SU-DHL-6 (cell line): ENCODE measurements at regions not wholly inside any gene's neighbourhood (a gene's known extent, or its start where the extent isn't known, plus 50 kb on each side); places are given as distances from the start of the nearest gene placed in this dataset.

Experiments used
- H2AFZ ChIP-seq: fragments of 200-600 bp; sonication (generic); 2 replicates; pipeline ENCODE4 v1.6.1; 2014; ENCODE audit warnings: low read depth, mild to moderate bottlenecking, moderate library complexity, mixed read lengths, antibody characterized with exemption, low read length; ENCODE audit not compliant: severe bottlenecking
- H3F3A ChIP-seq: fragments of 200-600 bp; shearing (Covaris generic); 2 replicates; pipeline ENCODE4 v1.6.0; 2016; ENCODE audit warnings: antibody characterized with exemption, mild to moderate bottlenecking; ENCODE audit not compliant: insufficient read depth
- H3K27ac ChIP-seq: fragments of 200-600 bp; sonication (generic); 2 replicates; pipeline ENCODE4 v1.5.1; 2016; ENCODE audit warnings: low read depth, mild to moderate bottlenecking, low read length, moderate library complexity, mixed read lengths
- H3K27me3 ChIP-seq: fragments of 200-600 bp; sonication (generic), shearing (Covaris generic); 2 replicates; pipeline ENCODE4 v1.6.0; 2014; ENCODE audit warnings: mild to moderate bottlenecking, low read length
- H3K36me3 ChIP-seq: fragments of 200-600 bp; sonication (generic); 2 replicates; pipeline ENCODE4 v1.6.1; 2014; ENCODE audit warnings: mild to moderate bottlenecking, low read length, mixed read lengths
- H3K4me2 ChIP-seq: fragments of 300-600, 200-600 bp; shearing (Covaris generic), sonication (generic); 2 replicates; pipeline ENCODE4 v1.6.0; 2014; ENCODE audit warnings: low read length, low read depth, mild to moderate bottlenecking; ENCODE audit not compliant: poor library complexity, severe bottlenecking
- H3K4me3 ChIP-seq: fragments of 200-600 bp; sonication (generic); 2 replicates; pipeline ENCODE4 v1.5.1; 2014; ENCODE audit warnings: antibody characterized with exemption, low read length, mild to moderate bottlenecking, mixed read lengths; ENCODE audit not compliant: insufficient read depth, poor library complexity, severe bottlenecking
- H3K79me2 ChIP-seq: fragments of 200-600 bp; sonication (generic); 2 replicates; pipeline ENCODE4 v1.6.1; 2014; ENCODE audit warnings: mild to moderate bottlenecking, low read length, moderate library complexity; ENCODE audit not compliant: insufficient read depth
- H3K9ac ChIP-seq: fragments of 200-600 bp; sonication (generic); 2 replicates; pipeline ENCODE4 v1.7.0; 2014; ENCODE audit warnings: mild to moderate bottlenecking, low read length
- H3K9me2 ChIP-seq: fragments of 200-600 bp; sonication (generic); replicated peaks from 2 replicates; pipeline ENCODE4 v1.6.1; 2014; ENCODE audit warnings: low read length; ENCODE audit not compliant: insufficient read depth
- H3K9me3 ChIP-seq: fragments of 200-600 bp; sonication (generic); 2 replicates; pipeline ENCODE4 v1.6.1; 2014; ENCODE audit warnings: low read length, mixed read lengths; ENCODE audit not compliant: insufficient read depth
- H4K20me1 ChIP-seq: fragments of 200-600 bp; sonication (generic); 2 replicates; pipeline ENCODE4 v1.6.1; 2014; ENCODE audit warnings: low read depth, mild to moderate bottlenecking, antibody characterized with exemption, low read length, moderate library complexity, mixed read lengths
- CTCF ChIP-seq: fragments of 200-600 bp; sonication (generic); IDR thresholded peaks from one replicate; pipeline ENCODE4 v1.5.1; 2017; ENCODE audit warnings: antibody characterized with exemption, mild to moderate bottlenecking, low read length, moderate library complexity; ENCODE audit not compliant: insufficient read depth, poor library complexity, severe bottlenecking
- EZH2phosphoT487 ChIP-seq: fragments of 200-600 bp; sonication (generic), shearing (Covaris generic); conservative IDR thresholded peaks from 2 replicates; pipeline ENCODE4 v1.6.1; 2018; ENCODE audit warnings: mild to moderate bottlenecking, antibody characterized with exemption, low read length, moderate library complexity, mixed read lengths

GRCh38 chrX:10906866-10907265, 204.3 kb upstream of the HCCS start:
- no peak overlapping the region for H2AFZ ChIP-seq
- no peak overlapping the region for H3K27ac ChIP-seq
- no peak overlapping the region for H3K4me3 ChIP-seq
- no peaks in the 10 kb centered on the region for H3F3A ChIP-seq
- H3K27me3 ChIP-seq: no peaks in the 10 kb centered on the region
- H4K20me1 ChIP-seq: no peaks in the 10 kb centered on the region
- TF ChIP-seq EZH2phosphoT487: no peak
- no peak for TF ChIP-seq CTCF
- H3K4me2 ChIP-seq: no peak overlapping the region
- no peak overlapping the region for H3K9ac ChIP-seq
- H3K9me3 ChIP-seq: no peaks in the 10 kb centered on the region
- no peaks in the 10 kb centered on the region for H3K79me2 ChIP-seq
- H3K9me2 ChIP-seq: no peaks in the 10 kb centered on the region
- no peaks in the 10 kb centered on the region for H3K36me3 ChIP-seq

- Histone ChIP-seq H3K4me3 (no peak overlapping the region), H3K9me3 (no peaks in the 10 kb centered on the region), H3K27me3 (no peaks in the 10 kb centered on the region), H3K4me2 (no peak overlapping the region), H3F3A (no peaks in the 10 kb centered on the region), H3K36me3 (no peaks in the 10 kb centered on the region), H3K27ac (no peak overlapping the region), H4K20me1 (no peaks in the 10 kb centered on the region), H2AFZ (no peak overlapping the region), H3K79me2 (no peaks in the 10 kb centered on the region), H3K9ac (no peak overlapping the region), H3K9me2 (no peaks in the 10 kb centered on the region)
- TF ChIP-seq CTCF (no peak), EZH2phosphoT487 (no peak)
Observed at GRCh38 chrX:10922159-10922558, 189.0 kb upstream of the HCCS start.

GRCh38 chrX:10922835-10923234, 188.3 kb upstream of the HCCS start:
- TF ChIP-seq EZH2phosphoT487 (no peak), CTCF (no peak)
- no peak overlapping the region for H2AFZ ChIP-seq
- H3K9me2 ChIP-seq: no peaks in the 10 kb centered on the region
- H4K20me1 ChIP-seq: no peaks in the 10 kb centered on the region
- no peaks in the 10 kb centered on the region for H3K9me3 ChIP-seq
- no peaks in the 10 kb centered on the region for H3K36me3 ChIP-seq
- H3K27me3 ChIP-seq: no peaks in the 10 kb centered on the region
- no peak overlapping the region for H3K4me3 ChIP-seq
- no peak overlapping the region for H3K9ac ChIP-seq
- H3K4me2 ChIP-seq: no peak overlapping the region
- H3F3A ChIP-seq: no peaks in the 10 kb centered on the region
- H3K79me2 ChIP-seq: no peaks in the 10 kb centered on the region
- no peak overlapping the region for H3K27ac ChIP-seq

DNA sequence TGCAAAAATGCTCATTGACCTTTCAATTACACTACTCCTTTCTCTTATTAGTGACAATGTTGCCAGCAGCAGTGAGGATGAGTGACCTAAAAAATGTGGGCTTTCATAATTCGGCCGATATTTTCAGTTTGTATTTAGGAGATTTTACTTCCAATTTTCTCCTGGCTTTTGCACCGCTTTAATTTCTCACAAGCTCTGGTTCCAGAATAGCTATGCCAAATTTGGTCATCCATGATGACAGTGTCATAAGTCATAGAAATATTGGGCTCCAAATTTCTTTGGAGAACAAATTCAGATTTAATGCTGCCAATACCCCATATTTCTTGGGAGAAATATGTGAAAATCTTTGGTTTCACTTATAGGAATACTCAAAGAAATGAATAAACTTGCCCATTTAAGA, 187.7 kb upstream of the HCCS start:
- Histone ChIP-seq H3K4me2 (no peak overlapping the region), H3K27me3 (no peaks in the 10 kb centered on the region), H4K20me1 (no peaks in the 10 kb centered on the region), H3K27ac (no peak overlapping the region), H3K4me3 (no peak overlapping the region), H3K9me2 (no peaks in the 10 kb centered on the region), H3K9ac (no peak overlapping the region), H3K9me3 (no peaks in the 10 kb centered on the region), H2AFZ (no peak overlapping the region), H3F3A (no peaks in the 10 kb centered on the region), H3K79me2 (no peaks in the 10 kb centered on the region), H3K36me3 (no peaks in the 10 kb centered on the region)
- TF ChIP-seq CTCF (no peak), EZH2phosphoT487 (no peak)
